Activated CD8-positive, alpha-beta memory T cell treated with anti-CD3 and anti-CD28 coated beads for 36 hours (primary cell): ENCODE measurements at regions not wholly inside any gene's neighbourhood (a gene's known extent, or its start where the extent isn't known, plus 50 kb on each side); places are given as distances from the start of the nearest gene placed in this dataset.
"Not testable (repeated sequence)": the region's sequence is repeated elsewhere in the genome, so short reads cannot be mapped to it uniquely, and the experiment has no call there.

Experiments used
- CTCF ChIA-PET: fragments of 350-600 bp; sonication (Branson Sonifier 250); formaldehyde crosslinking; loops from one replicate; lab custom pipeline; 2021; ENCODE audit warnings: antibody characterized with exemption; lab: Charles Lee
- POLR2A ChIA-PET: fragments of 350-600 bp; sonication (Branson Sonifier 250); formaldehyde crosslinking; loops from one replicate; lab custom pipeline; 2021; ENCODE audit warnings: antibody characterized with exemption; lab: Charles Lee

DNA sequence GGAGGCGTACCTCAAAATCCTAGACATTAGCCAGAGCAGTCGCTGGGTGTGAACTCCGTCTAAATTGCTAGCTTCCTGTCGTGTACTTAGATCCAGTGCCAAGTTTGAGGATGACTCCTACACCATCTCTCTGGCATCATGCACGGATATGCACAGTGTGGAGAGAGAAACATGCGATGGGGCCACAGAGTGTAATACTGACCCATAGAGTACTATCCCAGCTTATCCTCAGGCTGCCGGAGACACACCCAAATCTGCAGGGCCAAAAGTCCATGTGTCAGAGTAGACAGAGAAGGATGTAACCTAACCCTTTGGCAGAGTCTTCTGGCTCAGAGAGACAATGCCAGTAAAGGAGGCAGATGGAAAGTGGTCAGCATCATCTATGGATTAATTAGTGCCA, 84.2 kb downstream of the ARL4C start:
- ChIA-PET POLR2A (no interaction called here), CTCF (no interaction called here)

DNA sequence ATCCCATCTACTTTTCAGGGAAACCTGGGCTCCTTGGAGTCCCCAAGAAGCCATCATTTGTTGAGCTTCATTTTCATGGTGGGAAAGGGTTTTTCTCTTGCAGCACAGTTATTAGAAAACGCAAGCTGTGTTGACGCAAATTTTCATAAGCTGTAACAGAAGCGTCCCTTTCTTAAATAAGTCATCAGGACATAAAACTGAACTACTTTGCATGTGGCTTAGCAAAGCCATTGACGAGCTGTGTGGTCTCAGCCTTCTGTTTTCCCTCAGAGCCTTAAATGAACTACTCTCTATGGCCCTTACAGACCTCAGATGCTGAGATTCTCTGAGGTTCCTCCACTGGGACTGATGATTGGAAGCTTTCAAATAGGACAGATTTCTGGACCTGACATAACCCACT, 85.1 kb downstream of the ARL4C start:
- ChIA-PET POLR2A (no interaction called here), CTCF (no interaction called here)

GRCh38 chr2:234410526-234410925, 86.4 kb downstream of the ARL4C start:
- CTCF ChIA-PET: no interaction called here
- POLR2A ChIA-PET: no interaction called here

DNA sequence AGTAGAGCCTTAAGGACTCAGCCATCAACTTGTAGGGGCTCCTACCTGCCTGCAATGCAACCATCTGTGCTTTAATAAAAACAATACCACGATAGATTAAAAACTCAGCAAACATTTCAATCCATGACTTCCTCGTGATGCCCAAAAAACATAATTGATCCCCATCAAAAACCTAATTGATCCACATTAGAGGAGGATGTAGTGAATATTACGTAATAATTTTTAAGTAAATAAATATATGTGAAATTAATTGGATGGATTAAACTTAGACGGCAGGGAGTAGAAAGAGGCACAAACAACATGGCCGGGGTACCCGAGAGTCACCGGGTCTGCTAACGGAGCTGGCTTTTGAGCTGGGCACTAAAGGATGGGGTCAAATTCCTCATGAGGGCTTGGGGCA, 87.3 kb downstream of the ARL4C start:
- POLR2A ChIA-PET: no interaction called here
- CTCF ChIA-PET: no interaction called here

DNA sequence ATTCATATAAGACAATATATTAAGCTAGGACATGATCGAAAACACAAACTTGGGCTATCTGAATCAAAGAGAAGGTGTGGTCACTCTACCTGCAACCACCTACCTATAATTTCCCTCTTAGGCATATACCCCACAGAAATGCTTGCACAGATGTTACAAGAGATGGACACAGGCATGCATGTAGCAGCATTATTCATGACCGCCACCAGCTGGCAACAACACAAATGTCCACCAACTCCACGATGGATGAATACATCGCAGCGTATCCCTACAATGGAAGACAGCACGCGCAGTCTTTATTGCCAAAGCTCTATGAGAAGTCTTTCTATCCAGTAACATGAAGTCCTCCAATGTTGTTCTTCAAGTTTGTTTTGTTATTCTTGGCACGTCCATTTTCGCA, 90.8 kb downstream of the ARL4C start:
- CTCF ChIA-PET: no interaction called here

DNA sequence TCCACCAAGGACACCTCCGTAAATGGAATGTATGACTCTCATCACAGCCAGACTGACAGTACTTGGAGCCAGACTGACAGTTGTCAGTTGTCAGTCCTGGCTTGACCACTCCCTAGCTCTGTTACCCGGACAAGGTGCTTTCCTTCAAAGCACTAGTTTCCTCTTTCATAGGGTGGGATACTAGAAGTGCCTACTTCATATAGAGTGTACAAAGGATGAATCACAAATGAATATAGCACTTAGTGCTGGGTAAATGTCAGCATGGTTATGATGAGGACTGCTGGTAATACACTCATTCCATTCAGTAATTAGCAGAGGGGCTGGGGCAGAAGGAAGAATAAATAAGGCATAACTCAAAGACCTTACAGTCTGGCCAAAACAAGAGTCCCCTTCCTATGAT, 91.4 kb downstream of the ARL4C start:
- CTCF ChIA-PET: no interaction called here
- POLR2A ChIA-PET: no interaction called here

More for the DNA sequence above, 90.8 kb downstream of the ARL4C start:
- POLR2A ChIA-PET: no interaction called here

- ChIA-PET CTCF (no interaction called here), POLR2A (no interaction called here)
Measured at GRCh38 chr2:234404957-234405356, 91.9 kb downstream of the ARL4C start.

DNA sequence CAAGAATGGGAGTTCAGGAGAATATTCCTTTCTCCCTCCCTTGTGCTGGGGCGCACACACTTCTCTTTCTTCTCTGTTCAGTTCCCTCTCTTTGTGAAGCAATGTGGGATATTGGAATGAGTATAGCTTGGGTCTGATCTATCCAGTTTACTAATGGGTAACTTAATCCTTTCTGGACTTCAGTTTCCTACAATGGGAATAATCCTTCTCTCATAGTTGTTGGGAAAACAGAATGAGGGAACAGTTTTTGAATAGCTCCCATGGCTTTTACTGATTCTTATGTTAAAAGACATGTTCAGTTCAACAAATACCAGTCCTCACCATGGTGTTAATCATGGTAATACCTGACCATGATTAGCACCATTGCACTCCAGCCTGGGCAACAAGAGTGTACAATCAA, 93.1 kb downstream of the ARL4C start:
- POLR2A ChIA-PET: no interaction called here
- CTCF ChIA-PET: no interaction called here

GRCh38 chr2:234403074-234403473, 93.8 kb downstream of the ARL4C start:
- CTCF ChIA-PET: no interaction called here
- POLR2A ChIA-PET: no interaction called here

DNA sequence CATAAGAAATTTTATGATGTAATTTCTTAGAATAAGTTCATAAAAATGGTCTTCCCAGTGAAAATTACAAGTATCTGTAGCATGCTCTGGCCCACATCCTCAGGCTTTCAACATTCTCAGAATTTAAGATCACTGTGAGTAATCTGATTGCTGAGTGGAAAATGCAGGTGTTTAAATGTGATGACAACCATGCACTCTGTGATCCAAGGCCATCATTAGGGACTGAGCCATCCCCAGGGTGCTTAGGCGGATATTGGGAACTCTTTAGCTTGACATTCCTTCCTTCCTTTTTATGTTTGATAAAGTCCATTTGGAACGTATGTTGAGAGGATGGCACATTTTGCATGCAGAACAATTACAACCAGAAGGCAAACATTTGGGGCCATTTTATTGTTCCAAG, 95.5 kb downstream of the ARL4C start:
- ChIA-PET CTCF (interaction anchor here (1.2 kb wide), 1 partner anchor 409 kb away, joined by 3 read pairs; no protein-coding TSS in a partner anchor), POLR2A (no interaction called here)

DNA sequence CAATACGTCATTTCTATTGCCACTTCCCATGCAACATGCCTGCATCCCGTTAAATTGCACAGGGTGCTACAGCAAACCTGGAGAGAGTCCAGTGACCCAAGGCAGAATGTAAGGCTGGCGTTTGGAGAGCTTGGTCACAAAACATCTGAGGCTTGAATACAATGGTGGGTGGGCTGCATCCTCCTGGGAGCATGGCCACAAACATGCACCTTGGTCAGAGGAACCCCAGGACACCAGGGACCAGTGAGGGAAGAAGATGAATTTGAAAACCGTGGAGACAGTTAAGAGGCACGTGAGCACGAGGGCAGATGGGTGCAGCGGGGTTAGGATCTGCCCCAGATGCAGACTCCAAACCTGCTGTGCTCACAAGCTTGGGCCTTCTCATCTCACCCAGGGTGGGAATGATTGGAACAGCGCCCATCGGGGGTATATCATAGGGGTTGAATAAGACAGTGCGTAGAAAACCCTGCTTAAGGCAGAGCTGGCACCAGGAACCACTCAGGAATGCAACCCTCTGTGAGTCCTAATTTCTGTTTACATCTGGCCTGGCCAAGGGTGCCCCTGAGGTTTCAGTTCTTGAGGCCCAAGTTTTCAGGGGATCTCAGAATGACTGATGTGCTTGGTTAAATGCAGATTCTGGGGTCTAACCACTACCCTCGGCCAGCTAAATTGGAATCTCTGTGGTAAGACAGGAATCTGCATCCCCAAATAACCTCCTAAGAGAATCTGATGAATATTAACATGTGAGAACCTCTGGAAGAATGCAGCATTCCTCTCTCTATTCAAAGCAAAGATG, 97.2 kb downstream of the ARL4C start:
- ChIA-PET POLR2A (no interaction called here), CTCF (interaction anchor here (0.9 kb wide), 1 partner anchor 91 kb away, joined by 3 read pairs; no protein-coding TSS in a partner anchor)

DNA sequence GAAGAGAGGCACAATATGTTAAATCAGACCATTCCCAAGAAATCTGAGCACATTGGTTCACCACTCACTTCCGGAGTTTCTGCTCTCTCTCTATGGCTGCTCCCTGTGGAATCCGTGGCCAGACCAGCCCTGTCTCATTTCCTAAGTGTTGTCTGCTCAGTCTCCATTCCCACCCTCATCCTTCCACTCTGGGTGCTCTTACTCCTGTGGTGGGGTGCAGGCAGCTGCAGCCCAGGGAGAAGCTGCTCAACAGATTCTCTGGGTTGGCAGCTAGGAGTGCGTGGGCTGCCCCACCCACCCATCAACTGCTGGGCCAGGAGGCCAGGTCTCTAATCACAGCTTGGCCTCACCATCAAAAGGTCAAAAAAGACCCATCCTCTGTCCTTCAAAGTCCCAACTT, 98.3 kb downstream of the ARL4C start:
- POLR2A ChIA-PET: no interaction called here
- CTCF ChIA-PET: no interaction called here

- ChIA-PET POLR2A (no interaction called here), CTCF (no interaction called here)
Measured at GRCh38 chr2:234395891-234396420, 100.9 kb downstream of the ARL4C start.

GRCh38 chr2:234394450-234394849, 102.4 kb downstream of the ARL4C start:
- ChIA-PET CTCF (interaction anchor here (0.7 kb wide), 1 partner anchor 140 kb away, joined by 3 read pairs; no protein-coding TSS in a partner anchor), POLR2A (no interaction called here)

- ChIA-PET CTCF (interaction anchor here (1.1 kb wide), 1 partner anchor 25 kb away, joined by 3 read pairs; no protein-coding TSS in a partner anchor), POLR2A (no interaction called here)
Measured at GRCh38 chr2:234393354-234393753, 103.5 kb downstream of the ARL4C start.

DNA sequence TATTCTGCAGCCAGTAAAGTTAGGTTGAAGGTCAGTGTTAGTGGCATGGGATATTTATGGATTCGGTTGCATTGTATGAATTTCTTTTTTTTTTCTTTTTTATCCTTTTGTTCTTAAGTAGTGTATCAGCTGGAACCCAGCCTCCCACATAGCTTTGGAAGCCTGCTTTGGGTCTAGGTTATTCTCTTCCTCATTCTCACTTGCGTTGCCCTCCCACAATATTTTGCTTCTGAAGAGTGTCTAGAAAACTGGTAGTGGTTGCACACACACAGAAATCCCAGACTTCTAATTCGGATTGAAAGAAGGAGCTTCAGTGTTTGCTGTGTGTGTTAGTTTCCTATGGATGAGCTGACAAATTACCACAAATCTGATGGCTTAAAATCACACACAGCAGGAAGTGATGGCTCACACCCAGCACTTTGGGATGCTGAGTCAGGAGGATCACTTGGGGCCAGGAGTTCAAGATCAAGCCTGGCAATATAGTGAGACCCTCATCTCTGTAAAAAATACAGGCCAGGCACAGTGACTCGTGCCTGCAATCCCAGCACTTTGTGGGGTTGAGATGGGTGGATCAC, 104.8 kb downstream of the ARL4C start:
- ChIA-PET CTCF (interaction anchor here (1.1 kb wide), 1 partner anchor 24 kb away, joined by 3 read pairs; no protein-coding TSS in a partner anchor), POLR2A (no interaction called here)

DNA sequence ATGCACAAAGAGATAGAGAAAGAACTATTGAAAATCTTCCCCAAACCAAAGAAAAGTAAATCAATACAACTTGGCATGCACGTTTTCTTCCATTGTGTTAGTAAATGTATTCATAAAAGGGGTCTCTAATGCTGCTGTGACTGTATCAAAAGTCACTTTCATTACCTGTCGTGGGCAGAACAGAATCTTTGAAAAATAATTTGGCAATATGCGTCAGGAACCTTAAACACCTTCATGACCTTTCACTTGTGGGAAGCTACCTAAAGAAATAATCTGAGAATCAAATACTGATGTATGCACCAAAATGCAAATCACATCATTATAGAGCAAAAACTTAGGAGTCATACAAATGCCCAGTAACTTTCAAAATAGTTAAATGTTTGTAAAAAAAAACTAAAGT, 105.3 kb downstream of the ARL4C start:
- CTCF ChIA-PET: no interaction called here

GRCh38 chr2:234389661-234390060, 107.2 kb downstream of the ARL4C start:
- CTCF ChIA-PET, POLR2A ChIA-PET: not testable (repeated sequence)

More for the DNA sequence above, 105.3 kb downstream of the ARL4C start:
- POLR2A ChIA-PET: no interaction called here

GRCh38 chr2:234388591-234388990, 108.3 kb downstream of the ARL4C start:
- ChIA-PET POLR2A (no interaction called here), CTCF (no interaction called here)

- POLR2A ChIA-PET: no interaction called here
- CTCF ChIA-PET: no interaction called here
Measured at GRCh38 chr2:234386971-234387370, 109.9 kb downstream of the ARL4C start.

GRCh38 chr2:234382131-234382530, 114.8 kb downstream of the ARL4C start:
- CTCF ChIA-PET: no interaction called here
- POLR2A ChIA-PET: no interaction called here
